ENCODE measurements at regions not wholly inside any gene's neighbourhood (a gene's known extent, or its start where the extent isn't known, plus 50 kb on each side); places are given as distances from the start of the nearest gene placed in this dataset.

DNA sequence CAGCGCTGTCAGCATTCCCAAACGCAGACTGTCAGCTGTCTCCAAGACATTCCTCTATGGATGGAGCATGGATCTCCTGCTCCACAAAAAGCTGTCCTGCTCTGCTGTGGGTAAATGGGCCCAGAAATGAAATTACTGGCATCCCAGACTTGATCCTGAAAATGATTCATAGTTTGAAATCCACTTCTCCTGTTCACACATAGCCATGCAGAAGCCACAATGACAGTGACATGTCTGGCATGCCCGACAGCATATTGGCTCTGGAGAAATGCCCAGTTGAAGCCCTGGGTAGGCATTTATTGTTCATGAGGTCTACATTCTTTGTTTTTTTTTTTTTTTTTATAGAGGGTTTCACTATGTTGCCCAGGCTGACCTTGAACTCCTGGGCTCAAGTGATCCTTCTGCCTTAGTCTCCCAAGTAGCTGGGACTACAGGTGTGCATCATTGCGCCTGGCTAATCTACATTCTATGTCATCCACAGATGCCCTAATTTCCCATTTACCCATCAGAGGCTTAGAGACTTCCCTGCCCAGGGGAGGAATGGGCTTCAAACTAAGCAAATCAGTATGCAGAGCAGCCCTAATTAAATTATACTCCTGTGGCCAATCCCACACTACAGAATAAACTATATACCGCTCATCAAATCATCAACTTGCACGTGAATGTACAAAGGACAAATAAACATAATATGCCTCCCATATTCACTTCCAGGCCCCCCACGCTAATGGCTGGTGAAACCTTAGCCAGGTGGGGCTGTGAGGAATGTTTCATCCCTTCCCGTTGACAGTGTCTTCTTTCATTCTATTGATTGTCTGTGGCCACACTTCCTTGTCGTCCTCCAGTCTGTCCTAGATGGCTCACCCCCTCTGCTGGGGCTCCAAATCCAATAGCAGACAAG is 61.8 kb upstream of the EEPD1 start:
- TF ChIP-seq, protein P1, sequence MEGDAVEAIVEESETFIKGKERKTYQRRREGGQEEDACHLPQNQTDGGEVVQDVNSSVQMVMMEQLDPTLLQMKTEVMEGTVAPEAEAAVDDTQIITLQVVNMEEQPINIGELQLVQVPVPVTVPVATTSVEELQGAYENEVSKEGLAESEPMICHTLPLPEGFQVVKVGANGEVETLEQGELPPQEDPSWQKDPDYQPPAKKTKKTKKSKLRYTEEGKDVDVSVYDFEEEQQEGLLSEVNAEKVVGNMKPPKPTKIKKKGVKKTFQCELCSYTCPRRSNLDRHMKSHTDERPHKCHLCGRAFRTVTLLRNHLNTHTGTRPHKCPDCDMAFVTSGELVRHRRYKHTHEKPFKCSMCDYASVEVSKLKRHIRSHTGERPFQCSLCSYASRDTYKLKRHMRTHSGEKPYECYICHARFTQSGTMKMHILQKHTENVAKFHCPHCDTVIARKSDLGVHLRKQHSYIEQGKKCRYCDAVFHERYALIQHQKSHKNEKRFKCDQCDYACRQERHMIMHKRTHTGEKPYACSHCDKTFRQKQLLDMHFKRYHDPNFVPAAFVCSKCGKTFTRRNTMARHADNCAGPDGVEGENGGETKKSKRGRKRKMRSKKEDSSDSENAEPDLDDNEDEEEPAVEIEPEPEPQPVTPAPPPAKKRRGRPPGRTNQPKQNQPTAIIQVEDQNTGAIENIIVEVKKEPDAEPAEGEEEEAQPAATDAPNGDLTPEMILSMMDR (IDR thresholded peaks at IDR 0.05) = no peak
- TF ChIP-seq ZFX (IDR thresholded peaks at IDR 0.05; ENCODE audit: borderline replicate concordance) = no peak

All from 22Rv1 (cell line).